ENCODE measurements at regions not wholly inside any gene's neighbourhood (a gene's known extent, or its start where the extent isn't known, plus 50 kb on each side); places are given as distances from the start of the nearest gene placed in this dataset.
"Not testable (repeated sequence)": the region's sequence is repeated elsewhere in the genome, so short reads cannot be mapped to it uniquely, and the experiment has no call there.

- ChIA-PET POLR2A (ENCODE audit: low non-redundant PET) (no interaction called here), CTCF (no interaction called here)
- DNase-seq (ENCODE audit: low spot score) = no peak
- no peak overlapping the region for H3K27ac ChIP-seq
- TF ChIP-seq, protein P1, sequence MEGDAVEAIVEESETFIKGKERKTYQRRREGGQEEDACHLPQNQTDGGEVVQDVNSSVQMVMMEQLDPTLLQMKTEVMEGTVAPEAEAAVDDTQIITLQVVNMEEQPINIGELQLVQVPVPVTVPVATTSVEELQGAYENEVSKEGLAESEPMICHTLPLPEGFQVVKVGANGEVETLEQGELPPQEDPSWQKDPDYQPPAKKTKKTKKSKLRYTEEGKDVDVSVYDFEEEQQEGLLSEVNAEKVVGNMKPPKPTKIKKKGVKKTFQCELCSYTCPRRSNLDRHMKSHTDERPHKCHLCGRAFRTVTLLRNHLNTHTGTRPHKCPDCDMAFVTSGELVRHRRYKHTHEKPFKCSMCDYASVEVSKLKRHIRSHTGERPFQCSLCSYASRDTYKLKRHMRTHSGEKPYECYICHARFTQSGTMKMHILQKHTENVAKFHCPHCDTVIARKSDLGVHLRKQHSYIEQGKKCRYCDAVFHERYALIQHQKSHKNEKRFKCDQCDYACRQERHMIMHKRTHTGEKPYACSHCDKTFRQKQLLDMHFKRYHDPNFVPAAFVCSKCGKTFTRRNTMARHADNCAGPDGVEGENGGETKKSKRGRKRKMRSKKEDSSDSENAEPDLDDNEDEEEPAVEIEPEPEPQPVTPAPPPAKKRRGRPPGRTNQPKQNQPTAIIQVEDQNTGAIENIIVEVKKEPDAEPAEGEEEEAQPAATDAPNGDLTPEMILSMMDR (conservative IDR thresholded peaks at IDR 0.05; ENCODE audit: low read depth) = no peak
Measured at GRCh38 chr1:184882957-184883815, 91.1 kb downstream of the NIBAN1 start.

GRCh38 chr1:184881941-184882913, 92.1 kb downstream of the NIBAN1 start:
- TF ChIP-seq, protein P1 (conservative IDR thresholded peaks at IDR 0.05; ENCODE audit: low read depth) = no peak
- no peak overlapping the region; the same call in 1 of the 2 replicates for H3K27ac ChIP-seq
- no peak for DNase-seq (ENCODE audit: low spot score)
- CTCF ChIA-PET = no interaction called here
- POLR2A ChIA-PET (ENCODE audit: low non-redundant PET) = no interaction called here

GRCh38 chr1:184879876-184880557, 94.3 kb downstream of the NIBAN1 start:
- POLR2A ChIA-PET (ENCODE audit: low non-redundant PET) = no interaction called here
- no peak overlapping the region for H3K27ac ChIP-seq
- TF ChIP-seq, protein P1 (conservative IDR thresholded peaks at IDR 0.05; ENCODE audit: low read depth) = no peak
- CTCF ChIA-PET = no interaction called here
- DNase-seq (ENCODE audit: low spot score) = no peak

- ChIA-PET CTCF (no interaction called here), POLR2A (ENCODE audit: low non-redundant PET) (no interaction called here)
- no peak for DNase-seq (ENCODE audit: low spot score)
- H3K27ac ChIP-seq = no peak overlapping the region
- TF ChIP-seq, protein P1 (conservative IDR thresholded peaks at IDR 0.05; ENCODE audit: low read depth) = no peak
Measured at GRCh38 chr1:184878602-184879001, 95.7 kb downstream of the NIBAN1 start.

- no peak overlapping the region for H3K27ac ChIP-seq
- TF ChIP-seq, protein P1 (conservative IDR thresholded peaks at IDR 0.05; ENCODE audit: low read depth) = no peak
- ChIA-PET POLR2A (ENCODE audit: low non-redundant PET) (no interaction called here), CTCF (no interaction called here)
- DNase-seq (ENCODE audit: low spot score) = no peak
Measured at GRCh38 chr1:184878002-184878401, 96.3 kb downstream of the NIBAN1 start.

DNA sequence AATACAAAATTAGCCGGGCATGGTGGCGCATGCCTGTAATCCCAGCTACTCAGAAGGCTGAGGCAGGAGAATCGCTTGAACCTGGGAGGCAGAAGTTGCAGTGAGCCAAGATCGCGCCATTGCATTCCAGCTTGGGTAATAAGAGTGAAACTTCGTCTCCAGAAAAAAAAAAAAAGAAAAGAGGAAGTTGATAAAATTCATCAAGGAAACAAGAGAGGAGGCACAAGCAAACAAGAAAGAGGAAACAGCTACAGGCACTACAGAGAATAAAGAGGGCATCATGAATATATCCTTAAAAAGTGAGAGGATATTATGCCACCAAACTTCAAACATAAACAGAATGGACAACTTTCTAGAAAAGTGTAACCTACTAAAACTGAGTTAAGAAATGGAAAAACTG, 98.3 kb downstream of the NIBAN1 start:
- POLR2A ChIA-PET (ENCODE audit: low non-redundant PET); CTCF ChIA-PET; DNase-seq (ENCODE audit: low spot score); H3K27ac ChIP-seq: not testable (repeated sequence)
